RCC 7860 (cell line): ENCODE measurements at regions not wholly inside any gene's neighbourhood (a gene's known extent, or its start where the extent isn't known, plus 50 kb on each side); places are given as distances from the start of the nearest gene placed in this dataset.
A peak's percentile ranks its signal among the peaks of the same experiment; 100 is the strongest.

Source experiments
- DNase-seq: peaks from one replicate; pipeline ENCODE4 v3.0.0-alpha.2; 2015; ENCODE audit warnings: low spot score
- FAIRE-seq: peaks from 2 replicates; lab custom pipeline; 2012; peaks lifted over from hg19 to GRCh38; lab: Jason Lieb, UNC

DNA sequence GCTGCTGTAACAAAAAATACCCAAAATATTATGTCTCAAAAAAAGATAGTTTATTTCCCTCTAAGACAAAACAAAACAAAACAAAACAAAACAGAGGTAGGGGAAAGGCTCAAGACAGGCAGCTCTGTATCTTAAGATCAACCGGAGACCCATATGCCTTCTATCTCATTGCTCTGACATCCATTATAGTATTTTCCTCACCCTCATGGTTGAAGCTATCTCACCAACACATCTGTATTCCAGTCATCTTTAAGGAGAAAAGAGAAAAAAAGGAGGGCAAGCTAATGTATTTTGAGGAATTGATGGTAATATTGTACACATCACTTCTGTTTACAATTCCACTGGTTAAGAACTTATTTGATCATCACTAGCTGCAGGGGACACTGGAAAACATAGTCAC, 239.7 kb downstream of the ICOS start:
- no peak for DNase-seq
- FAIRE-seq, result no peak

DNA sequence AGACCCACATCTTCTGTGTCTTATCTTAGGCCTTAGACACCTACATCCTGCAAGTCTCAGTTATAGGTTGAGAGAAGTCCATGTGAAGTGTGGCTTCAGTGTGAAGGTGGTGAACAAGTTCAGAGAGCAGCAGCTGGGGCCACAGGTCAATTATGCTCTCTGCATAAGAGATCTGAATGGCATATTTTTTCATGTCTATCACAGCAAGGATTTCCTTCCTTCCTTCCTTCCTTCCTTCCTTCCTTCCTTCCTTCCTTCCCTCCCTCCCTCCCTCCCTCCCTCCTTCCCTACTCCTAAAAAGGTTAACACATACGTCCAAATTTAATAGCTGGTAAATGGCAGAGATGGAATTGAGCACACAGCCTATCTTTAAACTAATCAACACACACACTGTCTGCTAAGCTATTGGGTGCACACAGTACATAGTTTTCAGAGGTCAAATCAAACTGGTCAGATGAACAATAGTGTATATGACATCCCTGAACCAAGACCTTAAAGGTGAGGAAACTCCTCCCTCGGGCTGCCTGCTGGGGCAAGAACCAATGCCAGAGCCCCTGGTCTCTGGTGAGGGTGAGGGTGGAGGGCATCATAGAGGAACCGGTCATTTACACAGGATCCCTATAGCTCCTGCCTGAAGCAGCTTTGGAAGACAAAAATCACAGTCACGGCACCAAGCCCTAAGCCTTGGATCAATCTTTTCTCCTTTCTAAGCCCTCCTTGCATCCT, 240.9 kb downstream of the ICOS start:
- FAIRE-seq (no peak), DNase-seq (no peak)

DNA sequence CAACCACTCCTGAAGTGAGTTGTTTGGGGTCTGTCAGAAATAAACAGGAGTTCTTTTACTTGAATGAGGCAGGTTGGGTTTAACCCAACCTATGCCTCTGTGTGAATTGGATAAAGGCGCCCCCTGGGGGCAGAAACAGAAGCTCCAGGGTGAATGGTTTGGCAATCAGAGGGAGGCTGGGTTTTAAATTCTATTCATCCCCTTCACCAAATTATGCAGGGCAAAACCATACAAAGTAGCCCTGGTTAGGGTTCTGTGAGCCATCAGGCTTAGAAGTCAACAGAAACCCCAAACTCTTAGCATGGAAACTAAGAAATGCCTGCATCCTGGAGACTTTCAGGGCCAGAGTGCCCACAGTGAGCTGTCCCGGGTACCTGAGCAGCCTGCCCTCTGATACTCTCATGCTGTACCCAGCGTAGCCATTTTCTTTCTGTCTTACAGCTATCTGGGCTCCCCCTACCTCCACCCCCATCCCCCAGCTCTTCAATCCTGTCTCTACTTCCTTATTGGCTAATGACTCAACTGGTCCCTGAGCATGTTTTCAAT, 241.5 kb downstream of the ICOS start:
- DNase-seq (no peak), FAIRE-seq (no peak)

DNA sequence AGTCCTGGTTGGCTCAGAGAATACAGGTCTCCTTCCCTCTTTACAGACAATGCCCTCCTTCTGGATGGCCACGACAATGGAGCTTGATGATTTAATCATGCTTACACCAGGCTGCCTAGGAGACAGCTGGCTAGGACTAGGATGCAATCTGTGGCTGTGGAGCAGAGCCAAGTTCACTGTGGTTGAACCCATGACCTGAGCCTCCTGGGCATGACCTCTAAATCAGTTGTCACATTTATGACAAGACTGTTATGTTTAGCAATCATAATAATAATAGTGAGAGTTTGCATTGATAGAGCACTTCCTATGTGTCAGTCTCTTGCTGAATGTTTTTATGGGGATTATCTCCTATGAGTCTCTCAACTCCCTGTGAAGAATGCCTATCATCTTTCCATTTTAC, 244.1 kb downstream of the ICOS start:
- FAIRE-seq, result no peak
- DNase-seq, result no peak

DNA sequence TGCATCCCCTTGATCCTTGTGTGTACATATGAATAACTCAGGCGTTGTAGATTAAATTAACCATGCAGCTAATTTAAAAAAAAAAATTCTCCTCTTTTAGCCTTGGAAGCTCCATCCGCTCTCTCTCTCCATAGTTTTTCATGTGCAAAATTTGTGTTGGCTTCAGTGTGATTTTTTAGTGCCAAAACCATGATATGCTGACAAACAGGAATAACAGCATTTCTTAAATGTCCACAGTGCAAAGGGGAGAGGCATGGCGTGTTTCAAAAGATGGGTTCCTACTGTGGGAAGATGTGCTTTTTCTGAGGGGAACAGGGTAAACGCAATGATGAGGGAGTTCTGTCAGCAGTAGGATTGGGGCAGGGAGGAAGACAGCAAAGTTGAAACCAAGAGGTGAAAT, 247.0 kb downstream of the ICOS start:
- FAIRE-seq, result no peak
- no peak for DNase-seq

DNA sequence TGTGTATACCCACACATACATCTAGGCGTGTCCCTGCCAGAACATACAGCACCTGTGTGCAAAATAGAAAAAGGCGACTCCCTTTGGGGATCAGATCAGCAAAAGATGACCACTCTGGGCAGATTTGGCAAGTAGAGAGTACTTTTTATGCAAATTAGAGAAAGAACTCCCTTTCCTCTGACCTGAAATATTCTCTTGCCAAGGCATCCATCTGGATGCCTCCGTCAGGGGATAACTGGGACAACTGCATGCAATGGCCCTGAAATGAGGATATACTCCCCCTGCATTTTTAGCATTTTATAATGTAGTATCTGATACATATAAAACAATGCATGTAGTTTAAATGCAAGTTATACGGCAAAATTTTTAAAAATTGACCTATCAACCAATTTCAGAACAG, 247.7 kb downstream of the ICOS start:
- DNase-seq, result no peak
- FAIRE-seq, result no peak

DNA sequence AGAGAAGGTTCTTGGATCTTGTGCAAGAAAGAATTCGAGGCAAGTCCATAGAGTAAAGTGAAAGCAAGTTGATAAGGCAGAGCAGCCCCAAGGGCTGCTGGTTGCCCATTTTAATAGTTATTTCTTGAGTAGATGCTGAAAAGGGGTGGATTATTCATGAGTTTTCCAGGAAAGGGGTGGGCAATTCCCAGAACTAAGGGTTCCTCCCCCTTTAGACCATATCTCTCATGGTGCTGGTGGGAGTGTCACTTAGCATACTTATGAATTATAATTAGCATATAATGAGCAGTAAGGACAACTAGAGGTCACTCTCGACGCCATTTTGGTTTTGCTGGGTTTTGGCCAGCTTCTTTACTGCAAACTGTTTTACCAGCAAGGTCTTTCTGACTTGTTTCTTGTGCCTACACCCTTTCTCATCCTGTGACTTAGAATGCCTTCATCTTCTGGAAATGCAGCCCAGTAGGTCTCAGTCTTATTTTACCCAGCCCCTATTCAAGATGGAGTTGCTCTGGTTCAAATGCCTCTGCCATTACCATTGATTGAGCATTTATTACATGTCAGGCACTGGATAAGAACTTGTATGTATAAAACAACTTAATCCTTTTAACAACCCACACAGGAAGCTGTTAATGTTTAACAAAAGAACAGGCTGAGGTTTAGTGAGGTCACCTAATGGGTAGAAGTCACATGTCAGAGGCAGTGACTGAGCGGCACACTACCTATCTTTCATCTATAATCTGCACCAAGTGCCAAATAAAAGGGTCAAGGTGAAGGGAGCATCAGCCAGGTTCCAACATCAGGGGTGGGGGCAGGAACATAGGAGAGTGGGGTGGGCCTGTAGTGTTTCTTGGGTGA, 250.9 kb downstream of the ICOS start:
- DNase-seq (peak; percentile 50), FAIRE-seq (peak; percentile 48)

DNA sequence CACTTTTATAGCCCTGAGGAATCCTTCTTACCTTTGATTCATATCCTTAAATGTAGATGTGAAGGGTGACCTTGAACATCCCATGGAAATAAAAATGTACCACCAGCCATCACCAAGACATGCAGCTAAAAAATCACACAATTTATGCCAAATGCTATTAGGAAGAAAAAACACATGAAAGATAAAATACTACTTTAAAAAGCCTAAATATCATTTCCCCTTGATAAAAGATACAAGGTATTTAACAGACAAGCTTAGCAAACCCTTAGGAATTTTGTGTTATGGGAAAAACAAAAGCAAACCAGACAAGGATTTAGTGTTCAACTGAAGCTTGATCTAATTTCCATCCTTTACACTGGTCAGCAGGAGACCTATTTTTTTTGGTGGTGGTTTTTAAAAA, 255.0 kb downstream of the ICOS start:
- FAIRE-seq (no peak), DNase-seq (no peak)

DNA sequence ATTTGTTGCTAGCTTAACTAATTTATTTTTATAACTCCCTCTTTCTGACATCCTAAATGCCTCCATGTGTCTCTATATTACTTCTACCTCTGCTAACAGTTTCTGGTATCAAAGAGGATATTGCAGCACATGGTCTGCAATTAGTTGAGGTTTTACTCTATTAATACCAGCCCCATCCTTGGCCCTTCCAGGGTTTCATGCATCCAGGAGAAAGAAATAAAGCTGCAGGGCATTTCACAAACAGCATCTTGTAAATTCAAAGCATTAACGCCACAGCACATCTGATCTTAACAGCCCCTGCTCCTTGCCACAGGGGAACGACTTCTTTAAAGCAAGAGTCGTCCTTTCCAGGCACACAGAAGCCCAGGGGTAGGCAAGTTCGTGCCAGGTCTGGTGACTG, 258.9 kb downstream of the ICOS start:
- DNase-seq, result no peak
- FAIRE-seq, result no peak

DNA sequence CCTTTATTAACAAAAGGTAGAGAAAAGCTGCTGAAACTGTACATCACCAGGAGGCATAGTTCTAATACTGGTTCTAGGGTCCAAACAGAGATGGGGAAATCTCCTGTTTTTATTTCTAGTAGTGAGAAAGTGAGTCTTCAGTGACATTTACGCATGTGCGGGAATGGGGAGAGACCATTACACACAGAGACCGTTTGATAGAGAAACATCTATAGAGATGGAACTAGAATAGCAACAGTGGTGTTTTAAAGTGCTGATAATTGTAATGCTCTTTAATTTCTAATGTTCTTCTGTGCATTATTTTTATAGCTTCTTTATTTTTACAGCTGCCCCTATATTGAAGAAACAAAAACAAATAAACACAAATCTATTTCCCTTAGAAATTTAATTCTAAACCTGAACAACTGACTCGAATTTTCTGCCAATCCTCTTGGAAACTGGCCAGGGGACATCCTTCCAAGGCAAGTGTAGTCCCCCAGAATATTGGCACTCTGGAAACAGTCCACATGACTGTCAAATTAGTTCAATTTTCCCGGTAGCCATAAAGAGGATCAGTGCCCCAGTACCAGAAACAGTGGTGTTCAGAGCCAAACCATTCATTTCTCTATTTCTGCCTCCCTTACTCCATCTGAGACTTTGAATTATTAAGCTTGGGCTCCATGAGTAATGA, 260.9 kb downstream of the ICOS start:
- no peak for FAIRE-seq

DNA sequence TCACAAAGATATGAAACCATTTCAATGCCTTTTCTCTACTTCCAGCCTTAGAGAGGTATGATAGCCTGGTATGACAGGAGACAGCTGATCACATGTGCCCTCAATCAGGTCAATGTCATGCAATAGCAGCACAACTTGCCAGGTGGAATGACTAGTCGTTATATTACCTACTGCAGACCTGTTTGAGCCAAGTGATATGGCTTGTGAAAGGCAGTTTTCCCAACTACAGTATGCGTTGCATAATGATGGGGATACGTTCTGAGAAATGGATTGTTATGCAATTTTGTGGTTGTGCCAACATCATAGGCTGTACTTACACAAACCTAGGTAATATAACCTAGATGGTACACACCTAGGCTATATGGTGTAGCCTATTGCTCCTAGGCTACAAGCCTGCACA, 262.8 kb downstream of the ICOS start:
- no peak for FAIRE-seq
- no peak for DNase-seq

More for the DNA sequence above, 260.9 kb downstream of the ICOS start:
- no peak for DNase-seq

DNA sequence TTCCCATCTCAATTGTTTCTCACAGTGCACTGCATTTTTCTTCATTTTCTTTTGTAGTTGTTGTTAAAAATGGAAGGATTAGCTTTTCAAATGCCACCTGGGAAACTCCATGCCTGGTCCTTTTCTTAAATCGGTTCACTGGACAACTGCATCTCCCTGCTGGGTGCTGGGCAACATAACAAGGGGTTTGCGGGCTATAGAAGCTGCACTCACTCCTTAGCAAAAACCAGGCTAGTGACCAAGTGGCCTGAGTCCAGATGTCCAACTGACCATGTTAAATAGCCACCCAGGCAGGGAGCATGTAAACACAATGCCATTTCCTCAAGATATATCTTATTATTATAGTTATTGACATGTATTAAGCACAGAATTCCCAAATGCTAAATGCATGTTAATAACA, 264.9 kb downstream of the ICOS start:
- FAIRE-seq, result no peak
- DNase-seq, result no peak

DNA sequence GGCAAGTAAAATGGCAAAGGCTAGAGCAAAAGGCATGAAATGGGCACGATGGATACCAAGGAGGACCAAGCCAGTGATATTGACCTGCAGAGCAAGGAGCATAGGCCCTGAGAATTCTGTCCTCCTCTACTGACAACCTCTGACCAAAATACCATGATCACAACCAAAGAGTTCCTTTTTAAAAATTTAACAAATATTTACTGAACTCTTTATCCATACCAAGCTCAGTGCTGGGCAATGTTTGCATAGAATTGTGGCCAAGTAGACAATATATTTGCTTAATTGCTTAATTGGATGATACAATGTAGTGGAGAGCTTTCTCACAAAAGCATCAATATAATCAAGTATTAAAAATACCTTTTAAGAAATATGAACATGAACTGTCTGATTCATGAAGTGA, 265.7 kb downstream of the ICOS start:
- FAIRE-seq (no peak), DNase-seq (no peak)

DNA sequence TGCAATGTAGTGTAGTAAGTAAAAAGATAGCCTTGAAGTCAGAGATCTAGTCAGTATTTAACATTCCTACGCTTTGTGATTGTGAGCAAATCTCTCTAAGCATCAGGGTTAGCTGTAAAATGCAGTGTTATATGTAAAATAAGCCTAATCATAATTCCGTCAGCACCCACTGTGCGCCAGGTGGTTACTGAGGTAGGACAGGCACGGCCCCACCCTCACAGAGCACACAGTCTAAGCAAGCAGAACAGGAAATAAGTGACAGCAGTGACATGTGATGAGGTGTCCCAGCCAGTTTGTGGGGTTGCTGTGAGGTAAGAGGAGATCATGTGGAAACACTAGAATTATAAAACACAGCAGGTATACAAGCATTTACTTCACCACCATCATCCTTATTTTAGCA, 267.1 kb downstream of the ICOS start:
- FAIRE-seq, result no peak
- no peak for DNase-seq

DNA sequence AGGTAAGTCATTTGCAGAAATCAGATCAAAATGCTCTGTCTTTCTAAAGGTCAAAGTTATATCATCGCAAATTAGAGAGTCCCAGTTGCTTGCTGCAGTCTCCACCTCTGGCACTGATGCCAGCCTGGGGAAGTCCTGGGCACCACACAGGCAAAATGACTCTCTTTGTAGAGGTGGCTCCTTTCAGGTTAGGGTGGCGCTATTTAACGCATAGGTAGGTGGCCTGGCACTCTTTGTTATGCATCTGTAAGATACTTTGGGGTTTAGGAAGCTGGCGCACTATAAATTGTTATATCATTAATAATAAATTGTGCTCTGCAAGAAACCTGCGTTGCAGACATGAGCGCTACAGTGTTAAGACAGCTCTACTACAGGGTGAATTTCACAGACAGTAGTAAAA, 268.5 kb downstream of the ICOS start:
- no peak for DNase-seq
- no peak for FAIRE-seq

DNA sequence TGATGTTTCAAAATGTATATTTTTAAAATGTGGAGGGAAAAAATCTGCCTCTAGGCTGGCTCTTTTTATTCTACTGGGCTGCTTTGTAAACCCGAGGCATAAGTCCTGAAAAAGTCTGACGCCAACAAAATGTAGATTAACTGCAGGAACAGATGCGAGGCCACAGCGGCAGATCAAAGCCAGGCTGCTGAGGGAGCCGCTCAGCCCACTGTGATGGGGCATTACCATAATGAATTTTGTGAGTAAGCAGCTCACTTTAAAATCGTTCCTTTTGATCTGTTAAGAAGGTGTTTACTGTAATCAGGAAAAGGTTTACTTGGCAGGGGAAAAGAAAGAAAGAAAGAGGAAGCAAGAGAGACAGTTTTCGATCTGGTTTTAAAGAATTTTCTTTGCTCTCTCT, 269.0 kb downstream of the ICOS start:
- no peak for DNase-seq
- FAIRE-seq, result no peak

DNA sequence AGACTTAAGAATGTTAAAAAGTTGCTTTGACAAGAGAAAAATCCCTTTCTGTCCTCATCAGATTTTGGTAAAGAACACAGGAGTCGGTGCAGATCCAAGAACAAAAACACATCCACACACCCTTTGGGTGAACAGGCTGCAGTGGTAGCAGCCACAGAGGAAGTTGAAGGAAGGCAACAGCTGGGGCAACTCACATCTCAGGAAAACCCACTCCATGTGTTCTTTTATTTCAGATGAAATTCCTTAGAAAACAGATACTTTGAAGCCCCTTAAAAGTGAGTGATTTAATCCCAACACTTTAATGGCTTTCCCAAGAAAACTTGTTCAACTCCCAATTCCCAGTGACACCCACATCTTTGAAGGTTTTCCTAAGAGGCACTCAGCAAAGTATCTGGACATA, 271.3 kb downstream of the ICOS start:
- DNase-seq, result no peak
- FAIRE-seq, result no peak

DNA sequence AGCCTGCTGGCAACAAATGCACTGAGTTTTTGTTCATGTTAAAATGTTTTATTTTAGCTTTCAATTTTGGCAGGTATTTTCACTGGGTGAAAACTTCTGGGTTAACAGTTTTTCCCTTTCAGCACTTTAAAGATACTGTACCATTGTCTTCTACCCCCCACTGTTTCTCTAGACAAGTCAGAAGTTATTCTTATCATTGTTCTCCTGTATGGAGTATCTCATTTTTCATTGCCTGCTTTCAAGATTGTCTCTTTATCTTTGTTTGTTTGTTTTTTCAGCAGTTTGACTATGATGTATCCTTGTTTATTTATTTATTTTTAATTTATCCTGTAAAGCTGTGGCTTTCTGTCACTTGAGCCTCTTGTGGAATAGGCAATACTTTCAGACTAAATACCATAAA, 277.0 kb downstream of the ICOS start:
- no peak for FAIRE-seq

DNA sequence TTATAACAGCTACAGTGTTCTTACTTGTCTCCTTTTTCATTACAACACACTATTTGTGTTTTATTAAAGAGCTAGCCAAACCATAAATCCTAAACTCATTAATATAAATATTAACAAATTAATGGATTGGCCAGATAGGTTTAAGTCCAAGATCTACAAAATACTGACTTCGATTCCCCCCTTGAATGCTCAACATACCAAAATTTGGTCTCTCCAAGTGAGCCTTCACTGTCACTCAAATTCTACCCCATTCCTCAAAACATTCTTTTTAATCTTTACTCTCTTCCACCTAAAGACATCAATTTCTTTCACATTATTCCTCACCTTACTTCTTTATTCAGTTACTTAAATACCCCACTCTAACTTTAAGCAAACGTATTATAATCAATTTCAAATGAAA, 281.5 kb downstream of the ICOS start:
- FAIRE-seq, result no peak
- DNase-seq, result no peak

More for the DNA sequence above, 277.0 kb downstream of the ICOS start:
- no peak for DNase-seq

DNA sequence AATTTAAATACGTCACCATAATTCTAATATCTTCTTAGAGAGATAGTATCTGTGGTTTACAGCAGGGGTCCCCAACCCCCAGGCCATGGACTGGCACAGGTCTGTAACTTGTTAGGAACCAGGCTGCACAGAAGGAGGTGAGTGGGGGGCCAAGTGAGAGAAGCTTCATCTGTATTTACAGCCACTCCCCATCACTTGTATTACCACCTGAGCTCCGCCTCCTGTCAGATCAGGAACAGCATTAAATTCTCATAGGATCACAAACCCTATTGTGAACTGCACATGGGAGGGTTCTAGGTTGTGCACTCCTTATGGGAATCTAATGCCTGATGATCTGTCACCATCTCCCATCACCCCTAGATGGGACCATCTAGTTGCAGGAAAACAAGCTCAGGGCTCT, 282.6 kb downstream of the ICOS start:
- DNase-seq, result no peak
- FAIRE-seq, result no peak

DNA sequence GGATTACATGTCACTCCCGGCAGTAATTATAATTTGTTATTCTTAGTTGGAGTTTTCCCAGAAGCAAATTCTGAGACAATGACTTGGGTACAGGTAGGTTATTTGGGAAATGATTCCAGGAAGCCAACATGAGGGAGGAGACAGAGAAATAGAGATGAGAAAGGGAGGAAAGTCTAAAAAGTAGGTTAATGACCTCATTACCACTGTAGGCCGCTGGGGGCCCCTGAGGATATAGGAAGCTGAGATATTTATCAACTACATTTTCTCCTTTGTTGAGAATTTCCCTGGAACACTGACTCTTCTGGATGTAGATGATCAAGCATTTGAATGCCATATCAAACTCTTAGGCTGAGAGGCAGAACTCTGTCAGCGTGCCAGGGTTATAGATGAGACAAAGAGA, 284.3 kb downstream of the ICOS start:
- no peak for DNase-seq
- no peak for FAIRE-seq

DNA sequence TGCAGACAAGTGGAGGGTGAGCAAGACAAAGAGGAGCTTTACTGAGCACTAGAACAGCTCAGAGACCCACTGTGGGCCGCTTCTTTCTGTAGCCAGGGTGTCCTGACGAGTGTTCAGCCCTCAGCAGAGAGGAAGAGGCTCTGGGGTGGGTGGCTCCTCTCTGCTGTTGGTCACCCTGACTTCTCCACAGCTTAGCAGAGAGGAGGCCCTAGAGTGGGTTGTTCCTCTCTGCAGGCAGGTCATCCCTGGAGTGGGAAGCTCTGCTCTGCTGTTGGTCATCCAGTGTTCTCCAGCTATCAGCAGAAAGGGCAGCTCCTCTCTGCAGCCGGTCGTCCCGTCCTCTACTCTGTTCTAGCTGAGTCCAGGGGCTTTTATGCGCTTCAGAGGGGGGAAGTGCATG, 286.5 kb downstream of the ICOS start:
- FAIRE-seq (no peak), DNase-seq (no peak)
